Right renal pelvis (tissue), 4 donors: ENCODE measurements at regions not wholly inside any gene's neighbourhood (a gene's known extent, or its start where the extent isn't known, plus 50 kb on each side); places are given as distances from the start of the nearest gene placed in this dataset.
"Not testable (repeated sequence)": the region's sequence is repeated elsewhere in the genome, so short reads cannot be mapped to it uniquely, and the experiment has no call there.

ENCODE experiments used
- DNase-seq, 4 donors: peaks; one replicate each; pipeline ENCODE4 v3.0.0-alpha.2; 2013; ENCODE audit warnings: low read depth in 4 of 4, low spot score in 3 of 4, missing footprints in 1 of 4

DNA sequence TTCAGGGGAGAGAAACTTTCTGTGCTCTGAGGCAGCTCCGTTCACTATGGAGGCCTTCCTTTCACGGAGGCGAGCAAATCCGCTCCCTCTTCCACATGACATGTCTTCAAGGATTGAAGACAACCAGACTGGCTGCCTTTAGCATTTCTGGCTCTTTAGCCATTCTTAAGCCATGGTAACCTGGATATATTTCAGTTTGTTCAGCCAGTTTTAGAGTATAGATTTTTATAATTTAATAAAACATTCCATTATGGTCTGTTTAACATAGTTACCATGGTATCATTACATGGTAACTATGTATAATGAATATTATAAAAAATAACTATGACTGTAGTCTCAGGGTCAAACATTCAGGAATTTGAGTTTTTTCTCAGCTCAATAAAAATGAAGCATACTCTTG is 54.2 kb upstream of the NFIA start:
- no peak for DNase-seq

DNA sequence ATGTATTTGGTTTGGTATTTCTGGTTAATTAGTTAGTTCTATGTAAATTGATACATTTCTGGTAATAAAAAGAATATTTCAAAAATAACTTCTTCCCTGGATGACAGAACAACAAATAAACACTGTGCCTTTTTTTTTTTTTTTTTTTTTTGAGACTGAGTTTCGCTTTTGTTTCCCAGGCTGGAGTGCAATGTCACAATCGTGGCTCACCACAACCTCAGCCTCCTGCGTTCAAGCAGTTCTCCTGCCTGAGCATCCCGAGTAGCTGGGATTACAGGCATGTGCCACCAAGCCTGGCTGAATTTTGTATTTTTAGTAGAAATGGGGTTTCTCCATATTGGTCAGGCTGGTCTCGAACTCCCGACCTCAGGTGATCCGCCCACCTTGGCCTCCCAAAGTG is 64.3 kb upstream of the NFIA start:
- DNase-seq, result not testable (repeated sequence)

DNA sequence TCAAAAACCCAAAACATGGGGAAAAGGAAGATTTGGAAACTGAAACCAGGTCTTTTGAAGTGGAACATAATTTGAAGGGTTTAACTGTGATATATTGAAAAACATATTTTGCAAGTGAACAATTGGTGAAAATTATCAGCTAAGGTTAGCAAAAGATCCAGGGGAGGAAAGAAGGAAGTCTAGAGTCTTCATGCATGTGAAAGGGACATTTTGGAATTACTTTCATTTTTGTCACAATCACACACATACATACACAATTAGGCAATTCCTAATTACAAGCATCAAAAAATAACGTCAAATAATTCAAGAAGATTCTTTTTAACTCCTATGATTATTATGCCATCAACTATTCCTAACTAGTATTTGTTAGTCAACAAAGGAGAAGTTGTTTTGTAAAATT is 64.7 kb upstream of the NFIA start:
- DNase-seq, result no peak

DNA sequence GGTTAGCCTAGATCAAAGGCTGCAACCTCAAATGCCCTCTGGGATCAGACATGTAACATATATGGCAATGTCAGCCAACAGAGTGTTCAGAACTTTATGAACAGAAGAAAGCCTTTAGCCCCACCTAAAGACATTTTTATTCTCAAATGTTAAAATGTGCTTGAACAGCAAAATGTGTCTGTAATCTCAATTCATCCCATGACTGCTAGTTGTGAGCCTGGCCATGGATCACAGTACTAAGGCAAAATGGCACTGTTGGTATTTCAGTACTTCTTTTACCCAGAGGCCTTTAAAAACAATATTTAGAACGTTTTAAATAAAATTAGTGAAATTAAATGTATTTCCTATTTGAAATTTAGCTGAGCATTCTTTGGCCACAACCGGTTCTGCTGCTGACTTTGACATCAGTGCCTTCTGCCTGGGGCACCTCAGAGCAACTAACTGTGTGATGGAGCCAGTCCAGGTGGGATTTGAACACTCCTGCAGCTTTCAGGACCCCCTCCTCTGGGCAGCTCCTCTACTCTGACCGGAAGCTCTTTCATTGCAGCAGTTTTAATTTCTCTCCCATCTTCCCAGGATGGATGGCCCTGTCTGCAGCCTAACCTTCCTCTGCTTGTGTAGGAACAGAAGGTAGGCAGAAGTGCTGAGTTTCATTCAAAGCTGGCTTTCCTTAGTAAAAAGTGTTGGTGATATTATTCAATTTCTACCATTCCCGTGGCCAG is 68.3 kb upstream of the NFIA start:
- no peak for DNase-seq

DNA sequence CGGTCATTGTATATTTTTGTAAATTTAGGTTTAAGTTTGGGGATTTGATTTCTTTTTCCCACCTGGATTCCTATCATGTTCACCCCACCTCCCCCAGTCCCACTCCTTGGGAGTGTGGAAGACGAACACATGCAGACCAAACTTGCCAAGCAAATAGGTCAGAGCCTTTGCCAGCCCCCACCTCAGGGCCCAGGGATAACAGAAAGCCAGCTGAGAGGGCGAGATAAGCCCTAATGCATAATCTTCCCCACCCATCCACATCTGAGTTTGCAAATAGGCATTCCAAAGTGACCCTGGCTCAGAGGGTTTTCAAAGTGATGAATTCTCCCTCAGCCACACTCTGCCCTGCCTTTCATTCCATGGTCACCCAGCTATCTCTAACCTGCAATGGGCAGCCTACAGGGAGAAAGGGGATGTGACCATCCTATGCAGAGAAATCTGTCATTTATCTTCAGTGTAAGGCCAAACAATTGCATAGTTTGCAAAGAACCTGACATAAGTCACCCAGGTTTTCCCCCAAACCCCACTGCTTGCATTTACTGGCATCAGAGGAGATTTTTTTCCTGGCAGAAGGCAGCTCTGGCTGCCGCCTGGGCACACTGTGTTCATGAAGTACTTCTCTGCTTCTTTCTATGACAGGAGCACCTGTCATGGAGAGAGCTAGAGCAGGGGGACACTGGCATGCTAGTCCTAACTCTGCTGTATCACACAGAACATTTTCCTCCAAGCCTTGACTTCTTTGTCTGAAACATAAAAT is 69.0 kb upstream of the NFIA start:
- no peak for DNase-seq

DNA sequence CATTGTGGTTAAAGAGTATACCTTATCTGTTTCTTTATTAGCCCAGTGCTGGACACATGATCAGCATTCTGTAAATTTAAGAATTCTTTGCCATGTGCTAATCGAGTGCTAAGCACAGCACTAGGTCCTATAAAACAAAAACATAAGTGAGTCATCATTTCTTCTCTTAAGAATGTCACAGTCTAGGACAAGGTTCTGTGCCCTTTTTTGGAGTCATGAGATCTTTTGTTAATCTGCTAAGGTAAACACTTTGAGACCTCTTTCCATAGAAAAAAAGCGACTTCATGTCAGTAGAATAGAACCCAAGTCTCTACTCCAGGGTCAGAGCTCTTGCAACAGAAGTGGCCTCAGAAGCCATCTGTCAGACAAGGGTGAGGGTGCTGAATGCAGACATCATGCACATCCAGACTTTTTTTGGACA is 70.0 kb upstream of the NFIA start:
- DNase-seq, result no peak

DNA sequence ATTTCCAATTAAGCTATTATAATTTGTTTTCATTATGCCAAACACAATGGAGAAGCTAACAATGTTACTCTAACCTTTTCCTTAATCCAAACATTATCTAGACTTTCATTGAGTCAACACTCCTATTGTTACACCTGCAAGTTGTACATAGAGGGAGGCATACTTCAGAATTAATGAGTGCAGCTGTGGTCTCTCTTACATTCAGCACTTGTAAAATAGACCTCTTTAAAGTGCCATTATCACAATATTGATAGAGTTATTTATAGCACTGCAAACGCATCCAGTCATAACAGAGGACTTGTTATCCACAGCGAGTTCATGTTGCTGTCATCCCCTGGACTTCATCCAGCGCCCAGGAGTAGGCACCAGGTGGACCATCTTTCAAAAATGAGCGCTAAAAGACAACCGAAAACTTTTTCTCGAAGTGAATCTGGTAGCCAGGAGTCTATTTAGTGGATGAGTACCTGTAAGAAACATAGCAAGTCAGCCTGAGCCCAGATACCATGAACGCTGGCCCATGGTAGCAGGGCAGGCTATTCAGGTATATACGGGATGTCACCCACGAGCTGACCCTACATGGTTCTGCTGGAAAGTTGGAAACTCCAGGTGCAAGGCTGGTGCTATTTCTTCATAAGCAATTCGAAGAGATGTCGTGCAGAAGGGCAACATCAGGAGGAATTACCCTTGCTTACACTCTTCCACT is 70.6 kb upstream of the NFIA start:
- DNase-seq, result no peak

DNA sequence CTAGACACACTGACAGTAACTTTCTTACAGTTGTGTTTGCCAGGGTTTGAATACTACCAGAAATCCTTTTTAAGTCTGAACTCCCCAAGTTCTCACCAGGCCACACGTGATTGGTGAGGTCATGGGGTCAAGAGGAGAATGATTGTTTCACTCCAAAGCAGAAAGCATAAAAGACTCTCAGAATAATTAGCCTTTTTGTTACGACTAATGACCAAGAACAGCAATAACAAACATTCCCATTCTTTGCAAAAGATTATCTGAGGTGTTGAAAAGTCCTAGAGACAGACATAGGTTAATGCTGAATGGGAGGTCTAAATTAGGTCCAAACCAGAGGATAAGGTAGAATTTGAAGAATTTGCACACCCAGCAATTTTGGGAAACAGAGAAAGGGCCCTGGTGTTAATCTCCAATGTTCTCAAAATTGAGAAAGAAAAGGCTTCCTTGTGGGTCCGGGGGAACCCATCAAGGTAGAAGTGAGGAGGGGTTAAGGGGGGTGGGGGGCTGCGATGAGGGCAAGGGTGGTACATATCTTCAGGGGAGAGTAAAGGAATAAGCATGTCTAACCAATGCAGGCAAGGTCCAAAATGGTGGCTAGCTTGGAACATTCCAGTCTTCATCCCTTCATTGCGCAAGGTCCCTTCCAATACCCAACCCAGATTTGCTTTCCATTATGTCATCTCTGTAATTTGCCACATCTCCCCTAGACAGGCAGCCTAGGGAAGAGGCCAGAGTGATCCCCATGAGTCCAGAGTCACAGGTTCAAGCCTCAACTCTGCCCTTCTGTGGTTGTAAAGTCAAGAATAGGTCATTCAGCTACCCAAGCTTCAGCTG is 74.6 kb upstream of the NFIA start:
- DNase-seq, result no peak

DNA sequence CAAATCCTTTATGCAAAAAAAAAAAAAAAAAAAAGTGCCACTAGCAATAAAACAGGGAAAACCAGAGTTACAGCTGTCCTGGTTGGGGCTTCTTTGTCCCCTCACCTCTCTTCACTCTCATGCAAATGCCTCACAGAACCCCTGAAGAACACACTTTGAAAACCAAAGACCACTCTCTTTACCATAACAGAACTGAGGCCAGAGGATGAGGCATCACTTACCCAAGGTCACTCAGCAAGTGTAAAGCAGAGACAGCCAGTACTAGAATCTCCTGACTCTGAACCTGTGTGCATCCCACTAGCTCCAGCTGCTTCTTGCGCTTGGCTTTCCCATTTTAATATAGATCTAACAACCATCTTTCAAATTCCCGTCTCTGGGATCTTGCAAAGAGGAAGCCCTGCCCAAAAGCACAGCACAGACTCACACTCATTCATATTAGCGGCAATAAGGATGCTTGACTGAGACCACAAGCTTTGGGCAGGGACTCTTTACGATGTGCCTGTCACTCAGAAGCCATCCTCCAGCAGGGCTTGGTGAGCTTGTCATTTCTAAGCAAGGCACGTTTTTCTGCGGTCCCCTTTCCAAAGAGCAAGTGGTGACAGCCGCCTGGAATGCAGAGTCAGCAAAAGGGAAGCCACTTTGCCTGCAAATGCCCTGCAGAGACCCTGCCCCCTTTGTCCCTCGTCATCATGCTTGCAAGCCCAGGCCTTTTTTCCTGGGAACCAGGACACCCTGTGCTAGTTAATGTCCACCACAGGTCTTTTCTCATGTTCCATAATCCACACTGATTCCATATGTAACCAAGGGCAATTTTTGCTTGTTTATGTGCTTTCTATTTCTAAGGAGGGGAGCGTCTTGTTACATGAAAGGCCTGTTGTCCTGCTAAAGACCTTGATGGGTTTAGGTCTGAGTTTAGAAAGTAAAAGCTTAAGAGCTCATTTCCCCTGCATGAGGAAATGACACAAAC is 76.5 kb upstream of the NFIA start:
- no peak for DNase-seq

DNA sequence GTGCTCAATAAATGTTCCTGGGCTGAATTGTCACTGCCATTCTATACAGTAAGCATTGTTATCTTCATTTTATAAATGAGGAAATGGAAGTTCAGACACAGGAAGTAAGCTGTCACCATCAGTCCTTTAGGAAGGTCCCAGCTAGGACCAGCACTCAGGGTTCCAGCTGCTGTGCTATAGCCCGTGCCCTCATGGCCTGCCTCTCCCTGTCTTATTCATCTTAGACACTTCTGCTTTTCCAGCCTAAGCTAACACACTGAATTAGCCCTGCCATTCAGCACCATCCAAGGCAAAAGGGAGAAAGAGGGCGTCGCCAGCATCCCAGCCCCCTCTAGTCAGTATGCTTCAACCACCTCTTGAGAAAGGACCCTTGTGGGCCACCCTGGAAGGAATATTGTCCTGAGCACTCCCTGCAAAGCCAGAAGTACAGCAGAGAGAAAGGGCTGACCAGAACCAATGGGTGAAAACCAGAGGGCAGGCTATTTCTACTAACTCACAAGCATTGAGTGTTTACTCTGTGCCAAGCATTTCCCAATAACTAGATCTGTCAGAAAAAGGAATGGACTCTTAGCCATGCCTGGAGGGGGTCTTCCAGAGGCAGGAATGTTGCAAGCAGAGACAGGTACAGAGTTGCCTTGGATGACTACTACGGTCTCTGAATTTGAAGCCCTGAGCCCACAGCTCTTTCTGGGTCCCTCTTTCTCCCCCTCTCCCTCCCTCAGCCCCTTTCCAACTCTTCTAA is 77.9 kb upstream of the NFIA start:
- no peak for DNase-seq

DNA sequence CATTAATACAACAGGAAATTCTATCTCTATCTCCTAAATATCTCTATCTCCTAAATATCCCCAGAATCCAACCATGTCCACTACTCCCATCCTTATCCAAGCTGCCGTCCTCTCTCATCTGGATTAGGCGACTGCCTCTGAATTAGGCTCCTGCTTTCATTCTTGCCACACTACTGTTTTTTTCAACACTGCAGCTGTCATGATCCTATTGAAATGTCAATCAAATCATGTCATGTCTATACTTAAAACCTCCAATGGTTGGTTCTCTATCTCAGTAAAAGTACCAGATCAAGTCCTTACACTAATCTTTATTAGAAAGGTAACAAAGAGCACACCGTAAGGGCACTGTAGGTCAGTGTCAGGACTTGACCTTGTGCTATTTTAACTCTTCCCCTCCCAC is 82.0 kb upstream of the NFIA start:
- DNase-seq, result no peak

DNA sequence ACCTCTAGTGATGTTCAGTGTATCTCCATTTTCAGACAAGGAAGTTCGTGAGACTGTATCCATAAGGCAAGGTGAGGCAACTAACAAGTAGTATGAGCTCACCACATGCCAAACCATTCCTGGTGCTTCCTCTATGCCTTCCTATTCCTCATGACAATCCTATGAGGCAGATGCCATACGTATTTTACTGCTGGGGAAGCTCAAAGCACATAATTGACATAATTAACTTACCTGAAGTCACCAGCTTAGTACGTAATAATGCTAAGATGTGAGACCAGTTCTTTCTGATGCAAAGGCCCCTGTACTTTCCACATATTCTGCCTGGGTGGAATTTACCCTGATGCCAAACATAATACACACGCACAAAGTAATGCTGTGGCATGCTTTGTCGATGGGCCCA is 83.6 kb upstream of the NFIA start:
- DNase-seq, result no peak

DNA sequence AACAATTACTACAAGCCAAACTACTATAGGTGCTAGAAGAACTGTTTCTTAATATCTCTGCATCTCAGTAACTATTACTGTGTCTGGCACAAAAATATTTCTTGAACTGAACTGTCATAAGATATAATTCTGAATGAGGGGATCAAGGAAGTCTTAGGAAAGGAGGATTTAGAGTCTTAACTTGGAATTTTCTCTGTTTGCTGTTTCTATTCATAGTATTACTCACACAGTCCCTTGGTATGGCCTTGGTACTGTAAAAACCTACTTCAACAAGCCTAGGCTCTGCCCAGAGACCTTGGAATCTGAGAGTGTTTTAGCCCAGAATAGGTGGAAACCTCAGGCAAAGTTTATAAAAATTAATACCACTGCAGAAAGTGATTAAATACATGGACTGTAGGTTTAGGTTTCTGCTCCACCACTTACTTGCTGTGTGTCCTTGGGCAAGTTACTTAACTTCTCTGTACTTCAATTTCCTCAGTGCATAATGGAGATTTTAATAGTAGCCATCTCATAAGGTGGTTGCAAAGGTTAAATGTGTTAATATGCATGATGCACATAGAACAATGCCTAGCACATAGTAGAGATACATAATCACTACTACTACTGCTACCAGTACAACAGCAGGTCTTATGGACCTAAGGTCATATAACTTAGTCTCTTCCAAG is 87.4 kb upstream of the NFIA start:
- no peak for DNase-seq

DNA sequence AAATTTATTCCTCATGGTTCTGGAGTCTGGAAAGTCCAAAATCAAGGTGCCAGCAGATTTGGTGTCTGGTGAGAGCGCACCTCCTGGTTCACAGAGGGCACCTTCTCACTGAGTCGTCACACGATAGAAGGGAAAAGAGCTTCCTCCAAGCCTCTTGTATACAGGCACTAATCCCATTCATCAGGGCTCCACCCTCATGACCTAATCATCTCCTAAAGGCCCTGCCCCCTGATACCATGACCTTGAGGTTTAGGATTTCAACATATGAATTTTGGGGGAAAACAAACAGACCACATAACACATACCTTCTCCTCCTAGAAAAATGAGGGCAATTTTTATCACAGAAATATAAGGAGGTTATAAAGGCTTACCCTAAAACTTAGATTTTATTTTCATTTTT is 88.0 kb upstream of the NFIA start:
- DNase-seq, result no peak

DNA sequence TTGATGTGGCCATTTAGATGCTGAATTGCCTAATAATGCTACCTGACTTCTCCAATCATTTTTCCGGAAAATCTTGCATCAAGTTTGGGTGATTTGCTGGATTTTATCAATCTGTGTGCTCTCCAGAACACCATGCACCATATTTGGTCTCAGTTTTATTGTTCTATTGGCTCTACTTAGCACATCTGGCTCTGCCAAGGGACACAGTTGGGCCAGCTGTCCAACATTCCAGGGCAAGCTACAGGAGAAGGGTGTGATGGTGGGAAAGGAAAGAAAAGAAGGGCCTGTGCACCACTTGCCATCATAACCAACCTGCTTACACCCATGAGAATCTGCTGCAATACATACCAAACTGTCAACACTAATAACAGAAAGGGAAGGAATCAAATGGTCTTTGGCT is 90.2 kb upstream of the NFIA start:
- no peak for DNase-seq

DNA sequence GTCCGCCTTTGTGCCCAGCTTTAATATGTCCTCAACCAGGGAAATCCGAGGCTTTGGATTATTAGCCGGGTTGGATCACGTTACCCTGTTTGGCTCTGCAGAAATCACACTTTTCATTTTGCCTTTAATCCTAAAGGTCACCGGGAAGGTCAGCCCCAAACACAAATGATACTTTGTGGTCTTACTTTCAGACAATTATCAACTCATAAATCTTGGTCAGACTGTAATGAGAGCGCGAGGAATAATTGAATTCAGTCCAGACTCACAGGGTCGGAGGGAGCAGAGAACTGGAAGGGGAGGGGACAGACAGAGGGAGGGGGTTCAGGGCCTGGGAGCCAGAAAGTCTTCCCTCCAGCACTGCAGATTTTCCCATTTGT is 91.7 kb upstream of the NFIA start:
- no peak for DNase-seq

DNA sequence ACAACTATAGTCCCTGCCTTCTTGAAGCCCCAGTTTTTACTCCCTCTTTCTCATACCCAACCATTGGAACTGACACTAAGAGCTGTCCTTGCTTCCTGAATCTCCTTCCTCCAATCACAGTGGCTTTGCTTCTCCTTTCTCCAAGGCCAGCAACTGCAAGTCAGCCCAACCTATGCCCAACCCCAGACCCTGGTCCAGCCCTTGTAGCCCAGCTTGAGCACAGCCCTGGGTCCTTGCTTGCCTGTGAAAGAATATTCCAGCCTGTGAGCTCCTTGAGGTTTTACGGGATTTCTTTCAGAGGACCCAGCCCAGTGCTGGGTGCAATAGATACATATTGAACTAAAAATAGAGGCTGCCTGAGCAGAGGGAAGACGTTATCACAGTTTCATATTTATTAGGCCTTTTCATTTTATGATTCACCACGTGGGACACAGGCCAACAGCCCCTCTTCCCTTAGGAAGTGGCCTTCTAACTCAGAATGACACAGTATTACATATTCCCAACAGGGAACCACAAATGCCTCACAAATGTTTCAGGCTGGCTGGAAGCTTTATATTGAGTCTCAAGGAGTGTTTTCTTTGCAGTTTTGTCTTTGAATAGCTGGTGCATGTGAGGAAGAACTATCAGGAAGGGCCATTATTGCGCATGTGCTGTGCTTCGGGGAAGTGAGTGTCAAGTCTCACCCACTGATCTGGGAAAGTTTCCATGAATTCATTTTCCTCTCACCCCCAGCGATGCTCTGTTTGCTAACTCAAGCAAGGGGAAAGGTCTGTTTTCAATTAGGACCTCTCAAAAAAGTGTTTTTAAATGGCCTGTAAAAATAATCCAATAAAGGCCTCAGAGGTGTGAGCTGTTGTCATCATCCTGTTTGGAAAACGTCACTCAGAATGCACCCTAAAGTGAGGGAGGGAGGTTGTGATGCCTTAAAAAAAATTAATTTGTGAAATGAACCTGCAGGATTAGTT is 92.3 kb upstream of the NFIA start:
- DNase-seq, result no peak
